Ovary (tissue), 3 donors: ENCODE measurements at regions not wholly inside any gene's neighbourhood (a gene's known extent, or its start where the extent isn't known, plus 50 kb on each side); places are given as distances from the start of the nearest gene placed in this dataset.

Experiments used
- EP300 ChIP-seq: sonication (generic); formaldehyde crosslinking; IDR thresholded peaks from one replicate; pipeline ENCODE4 v1.6.1; 2017; ENCODE audit warnings: antibody characterized with exemption
- POLR2A ChIP-seq: fragments of 450-650 bp; IDR thresholded peaks from one replicate; pipeline ENCODE4 v1.6.1; 2017; ENCODE audit warnings: antibody characterized with exemption, mild to moderate bottlenecking, moderate library complexity
- TF ChIP-seq, protein P1 (sequence below), 3 donors: fragments of 450-650 bp in 2 of 3; fragments of 200-600 bp in 1 of 3; IDR thresholded peaks; one replicate each; pipeline versions ENCODE4 v1.5.1 to v1.8.0; 2016 to 2022; ENCODE audit warnings: antibody characterized with exemption in 3 of 3, mild to moderate bottlenecking in 1 of 3
- donor health status: DM: no; HTN: no; CAD: no.

DNA sequence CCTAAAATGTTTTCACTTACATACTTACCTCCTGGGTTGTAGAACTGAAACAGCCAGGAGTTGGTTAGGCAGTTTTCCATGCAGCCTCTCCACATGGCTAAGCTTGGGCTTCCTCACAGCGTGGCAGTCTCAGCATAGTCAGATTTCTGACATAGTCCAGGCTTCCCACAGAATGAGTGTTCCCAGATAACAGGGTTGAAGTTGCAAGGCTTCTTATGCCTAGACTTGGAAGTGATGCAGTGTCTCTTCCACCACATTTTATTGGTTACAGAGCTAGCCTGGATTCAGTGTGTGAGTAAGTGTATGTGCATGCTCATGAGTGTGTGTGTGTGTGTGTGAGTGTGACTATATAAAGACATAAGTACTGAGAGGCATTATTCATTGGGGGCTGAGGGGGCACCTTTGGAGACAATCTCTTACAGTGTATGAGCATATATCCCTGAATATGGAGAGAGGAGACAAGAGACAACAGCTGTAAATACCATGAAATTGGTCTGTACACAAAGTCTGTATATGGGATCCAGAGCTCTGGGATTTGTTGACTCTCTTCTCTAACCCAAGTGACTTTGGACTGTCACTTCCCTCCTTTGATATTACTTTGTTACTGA lies 78.1 kb downstream of the ZNF621 start:
- TF ChIP-seq, protein P1, sequence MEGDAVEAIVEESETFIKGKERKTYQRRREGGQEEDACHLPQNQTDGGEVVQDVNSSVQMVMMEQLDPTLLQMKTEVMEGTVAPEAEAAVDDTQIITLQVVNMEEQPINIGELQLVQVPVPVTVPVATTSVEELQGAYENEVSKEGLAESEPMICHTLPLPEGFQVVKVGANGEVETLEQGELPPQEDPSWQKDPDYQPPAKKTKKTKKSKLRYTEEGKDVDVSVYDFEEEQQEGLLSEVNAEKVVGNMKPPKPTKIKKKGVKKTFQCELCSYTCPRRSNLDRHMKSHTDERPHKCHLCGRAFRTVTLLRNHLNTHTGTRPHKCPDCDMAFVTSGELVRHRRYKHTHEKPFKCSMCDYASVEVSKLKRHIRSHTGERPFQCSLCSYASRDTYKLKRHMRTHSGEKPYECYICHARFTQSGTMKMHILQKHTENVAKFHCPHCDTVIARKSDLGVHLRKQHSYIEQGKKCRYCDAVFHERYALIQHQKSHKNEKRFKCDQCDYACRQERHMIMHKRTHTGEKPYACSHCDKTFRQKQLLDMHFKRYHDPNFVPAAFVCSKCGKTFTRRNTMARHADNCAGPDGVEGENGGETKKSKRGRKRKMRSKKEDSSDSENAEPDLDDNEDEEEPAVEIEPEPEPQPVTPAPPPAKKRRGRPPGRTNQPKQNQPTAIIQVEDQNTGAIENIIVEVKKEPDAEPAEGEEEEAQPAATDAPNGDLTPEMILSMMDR (IDR thresholded peaks at IDR 0.05): no peak
- TF ChIP-seq POLR2A: no peak
- no peak for TF ChIP-seq EP300
